ENCODE measurements at regions not wholly inside any gene's neighbourhood (a gene's known extent, or its start where the extent isn't known, plus 50 kb on each side); places are given as distances from the start of the nearest gene placed in this dataset.

DNA sequence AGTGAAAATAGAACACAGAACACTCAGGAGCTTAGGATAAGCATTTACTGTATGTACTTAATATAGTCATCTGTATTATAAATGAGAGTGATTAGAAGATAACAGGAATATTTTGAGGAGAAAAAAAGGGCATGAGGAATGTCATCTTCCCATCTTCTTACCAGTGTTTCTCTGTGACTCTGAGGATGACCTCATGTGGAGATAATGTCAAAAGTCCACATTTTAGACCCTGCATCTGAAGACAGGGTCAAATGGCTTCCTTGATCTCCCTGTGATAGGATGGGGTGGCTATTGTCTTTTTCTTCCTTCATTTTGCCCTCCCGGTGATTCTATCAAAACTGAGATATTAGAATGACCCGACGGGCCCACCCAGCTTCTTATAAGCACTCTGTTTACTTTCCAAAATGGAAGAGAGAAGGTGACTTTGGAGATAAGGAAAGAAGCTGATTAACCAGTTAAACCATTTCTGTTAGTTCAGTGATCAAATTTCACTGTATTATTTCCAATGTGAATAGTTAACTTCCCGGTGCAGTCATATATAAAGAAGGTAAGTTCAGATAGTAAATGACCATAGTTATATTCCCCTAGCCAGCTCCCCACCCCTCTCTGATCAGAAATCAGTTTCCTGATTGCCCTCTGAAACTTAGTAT lies 115.7 kb upstream of the SALL4 start:
- no peak for DNase-seq

DNA sequence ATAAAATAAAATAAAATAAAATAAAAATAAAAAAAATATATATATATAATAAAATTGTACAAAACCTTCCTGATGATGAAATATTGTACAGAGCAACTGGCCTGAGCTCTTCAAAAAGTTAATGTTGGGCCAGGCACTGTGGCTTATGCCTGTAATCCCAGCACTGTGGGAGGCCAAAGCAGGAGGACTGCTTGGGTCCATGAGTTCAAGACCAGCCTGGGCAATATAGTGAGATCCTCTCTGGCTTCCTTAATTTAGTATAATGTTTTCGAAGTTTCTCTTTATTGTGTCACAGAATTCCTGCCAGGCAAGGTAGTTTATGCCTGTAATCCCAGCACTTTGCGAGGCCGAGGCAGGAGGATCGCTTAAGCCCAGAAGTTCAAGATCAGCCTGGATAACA lies 113.9 kb upstream of the SALL4 start:
- no peak for DNase-seq

DNA sequence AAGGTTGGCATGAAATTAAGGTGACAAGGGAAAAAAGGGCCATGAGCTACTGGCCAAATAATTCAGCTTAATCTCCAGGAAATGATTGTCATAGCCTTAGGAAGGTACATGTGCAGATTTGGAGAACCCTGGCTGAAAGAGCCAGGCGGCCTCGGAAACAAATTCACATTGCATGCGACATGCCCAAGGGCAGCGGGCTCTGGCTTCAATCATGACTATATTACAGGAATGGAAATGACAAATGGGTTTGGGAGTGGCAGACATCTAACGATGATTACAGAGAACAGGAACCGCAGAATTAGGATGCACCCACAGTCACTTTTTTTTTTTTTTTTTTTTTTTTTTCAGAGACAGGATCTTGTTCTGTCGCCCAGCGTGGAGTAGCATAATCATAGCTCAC lies 112.4 kb upstream of the SALL4 start:
- no peak for DNase-seq

DNA sequence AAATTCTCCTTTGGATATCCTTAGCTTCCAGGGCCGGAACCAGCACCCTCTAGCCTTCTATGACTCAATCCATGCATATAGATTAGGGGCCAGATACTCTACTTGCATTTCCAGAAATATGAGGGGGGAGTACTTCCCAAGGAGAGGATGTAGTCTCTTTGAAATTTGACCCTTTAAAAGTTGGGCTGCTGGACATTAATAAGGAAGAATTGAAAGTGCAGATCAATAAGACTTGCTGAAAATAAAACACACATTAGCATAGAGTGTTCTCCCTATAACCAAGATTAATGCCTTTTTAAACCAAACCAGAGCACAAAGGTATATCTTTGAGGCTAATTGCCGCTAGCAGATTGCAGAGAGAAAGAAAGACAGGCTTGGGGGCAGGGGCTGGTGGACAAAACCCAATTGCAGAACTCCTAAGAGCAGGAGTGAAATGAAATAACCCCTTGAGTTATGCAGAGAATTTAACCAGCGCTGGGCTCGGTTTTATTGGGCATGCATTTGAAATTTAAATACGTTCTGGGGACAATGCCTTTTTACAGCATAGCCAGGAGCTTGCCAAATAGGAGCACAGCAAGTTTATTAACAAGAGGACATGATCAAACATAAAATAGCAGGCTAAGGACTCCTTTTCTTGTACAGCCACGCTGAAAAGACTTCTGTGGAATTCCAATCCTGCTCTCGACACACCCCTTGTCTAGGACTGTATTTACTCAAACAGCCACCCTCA lies 108.2 kb upstream of the SALL4 start:
- no peak for DNase-seq

DNA sequence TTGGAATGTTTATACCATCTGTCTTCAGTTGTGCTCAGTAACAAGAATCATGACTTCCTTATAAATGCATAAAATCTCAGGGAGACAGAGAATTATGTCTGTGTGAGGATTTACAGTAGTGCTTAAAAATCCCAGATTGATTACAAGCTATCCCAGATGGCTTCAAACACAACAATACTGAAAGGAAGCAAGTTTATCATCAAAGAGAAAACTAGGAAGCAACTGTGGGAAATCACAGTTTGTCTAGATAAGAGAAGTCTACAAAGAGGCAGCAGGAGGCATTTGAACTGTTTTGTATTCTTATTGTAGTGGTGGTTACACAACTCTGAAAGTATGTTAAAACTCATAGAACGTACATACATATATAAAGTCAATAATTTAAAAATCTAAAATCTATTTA lies 104.4 kb upstream of the SALL4 start:
- DNase-seq: no peak

GRCh38 chr20:51906049-51906448 lies 103.7 kb upstream of the SALL4 start:
- no peak for DNase-seq

DNA sequence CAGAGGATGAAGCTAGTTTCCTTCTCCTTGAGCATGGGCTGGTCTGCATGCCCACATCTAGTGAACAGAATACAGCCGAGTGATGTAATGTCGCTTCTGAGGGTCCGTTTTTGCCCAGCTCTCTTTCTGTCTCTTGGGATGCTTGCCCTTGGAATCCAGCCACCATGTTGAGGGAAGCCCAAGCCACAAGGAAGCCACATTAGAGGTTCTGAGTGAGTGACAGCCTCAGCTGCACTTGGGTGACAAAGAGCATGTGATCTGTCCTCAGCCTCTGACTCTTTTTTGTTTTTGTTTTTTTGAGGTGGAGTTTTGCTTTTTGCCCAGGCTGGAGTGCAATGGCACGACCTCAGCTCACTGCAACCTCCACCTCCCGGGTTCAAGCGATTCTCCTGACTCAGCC lies 100.6 kb upstream of the SALL4 start:
- DNase-seq: no peak

- no peak for DNase-seq
These were observed 98.1 kb upstream of the SALL4 start for GRCh38 chr20:51900443-51900842.

- no peak for DNase-seq
These were observed 97.4 kb upstream of the SALL4 start for GRCh38 chr20:51899674-51900073.

GRCh38 chr20:51898788-51899187 lies 96.5 kb upstream of the SALL4 start:
- no peak for DNase-seq

DNA sequence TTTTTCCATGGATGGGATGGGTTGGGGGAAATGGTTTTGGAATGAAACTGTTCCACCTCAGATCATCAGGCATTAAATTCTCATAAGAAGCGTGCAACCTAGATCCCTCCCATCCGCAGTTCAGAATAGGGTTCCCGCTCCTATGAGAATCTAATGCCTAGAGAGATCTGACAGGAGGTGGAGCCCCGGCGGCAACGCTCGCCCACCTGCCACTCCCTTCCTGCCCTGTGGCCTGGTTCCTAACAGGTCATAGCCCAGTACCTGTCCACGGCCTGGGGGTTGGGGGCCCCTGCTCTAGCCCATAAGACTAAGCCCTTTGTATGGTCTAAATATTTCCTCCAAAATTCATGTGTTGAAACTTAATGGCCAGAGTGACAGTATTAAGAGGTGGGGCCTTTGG lies 92.3 kb upstream of the SALL4 start:
- no peak for DNase-seq

GRCh38 chr20:51894201-51894600 lies 91.9 kb upstream of the SALL4 start:
- DNase-seq: no peak

DNA sequence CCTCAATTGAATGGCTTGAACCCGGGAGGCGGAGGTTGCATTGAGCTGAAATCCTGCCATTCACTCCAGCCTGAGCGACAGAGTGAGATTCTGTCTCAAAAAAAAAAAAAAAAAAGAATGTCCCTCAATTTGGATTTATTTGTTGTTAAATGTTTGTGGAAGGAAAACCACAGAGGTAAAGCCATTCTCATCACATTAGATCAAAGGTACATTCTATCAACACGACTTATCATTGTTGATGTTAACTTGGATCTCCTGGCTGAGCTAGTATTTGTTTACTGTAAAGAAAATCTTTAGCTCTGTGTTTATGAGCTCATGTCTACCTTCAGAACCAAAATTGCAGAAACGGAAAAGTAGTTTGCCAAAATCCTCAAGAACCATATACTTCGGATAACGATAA lies 91.4 kb upstream of the SALL4 start:
- DNase-seq: no peak

GRCh38 chr20:51890003-51890402 lies 87.7 kb upstream of the SALL4 start:
- DNase-seq: no peak

DNA sequence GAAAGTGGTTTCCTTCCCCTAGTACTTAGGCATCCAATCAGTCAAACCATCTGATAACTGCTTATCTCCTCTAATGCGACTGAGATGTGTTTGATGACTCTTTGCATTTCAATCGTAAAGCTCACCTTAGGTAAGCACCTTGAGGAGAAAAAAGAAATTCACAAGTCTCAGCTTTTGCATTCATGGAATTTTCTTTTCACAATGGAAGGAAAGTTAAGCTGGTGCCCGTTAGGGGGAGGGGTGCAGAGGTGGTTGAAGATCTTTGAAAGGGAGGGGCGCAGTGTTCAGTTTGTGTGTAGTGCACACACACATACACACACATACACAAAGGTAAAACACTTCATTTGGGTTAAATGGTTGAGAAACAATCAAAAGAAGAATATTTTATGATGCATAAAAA lies 87.1 kb upstream of the SALL4 start:
- no peak for DNase-seq

DNA sequence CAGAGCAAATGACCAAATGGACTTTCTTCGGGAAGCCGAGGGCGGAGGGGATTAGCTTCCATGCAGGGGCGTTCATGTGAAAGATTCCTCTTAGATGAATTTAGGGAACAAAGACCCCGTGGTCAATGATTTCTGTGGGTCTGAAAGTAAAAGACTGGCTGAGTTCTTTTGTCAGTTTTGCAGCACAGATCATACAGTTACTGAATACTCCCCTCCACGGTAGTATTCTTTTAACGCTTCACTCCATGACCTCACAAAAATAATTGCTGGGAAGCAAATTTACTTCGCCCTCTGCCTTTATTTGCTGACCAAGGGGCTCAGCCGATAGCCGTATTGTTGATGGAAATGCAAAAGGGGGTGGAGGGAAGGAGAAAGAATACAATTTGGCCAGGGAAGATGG lies 86.0 kb upstream of the SALL4 start:
- no peak for DNase-seq

- no peak for DNase-seq
These were observed 84.7 kb upstream of the SALL4 start for GRCh38 chr20:51886891-51887608.

- no peak for DNase-seq
These were observed 84.0 kb upstream of the SALL4 start for GRCh38 chr20:51886341-51886740.

- DNase-seq: no peak
These were observed 82.2 kb upstream of the SALL4 start for GRCh38 chr20:51884561-51884960.

- DNase-seq: no peak
These were observed 77.9 kb upstream of the SALL4 start for GRCh38 chr20:51880188-51880587.

GRCh38 chr20:51876313-51876940 lies 74.1 kb upstream of the SALL4 start:
- no peak for DNase-seq

- no peak for DNase-seq
These were observed 71.3 kb upstream of the SALL4 start for GRCh38 chr20:51873652-51874051.

GRCh38 chr20:51871943-51872342 lies 69.6 kb upstream of the SALL4 start:
- no peak for DNase-seq

GRCh38 chr20:51869002-51869401 lies 66.7 kb upstream of the SALL4 start:
- no peak for DNase-seq

Data from stimulated activated CD4-positive, alpha-beta T cell treated with anti-CD3 and anti-CD28 coated beads, Interleukin-4, amount 100 ng/mL, for 24 hours (primary cell).